Thyroid gland (tissue), 4 donors: ENCODE measurements at regions not wholly inside any gene's neighbourhood (a gene's known extent, or its start where the extent isn't known, plus 50 kb on each side); places are given as distances from the start of the nearest gene placed in this dataset.

ENCODE experiments used
- POLR2A ChIP-seq, 2 donors: fragments of 450-650 bp; IDR thresholded peaks; one replicate each; pipeline ENCODE4 v1.6.1; 2017; ENCODE audit warnings: antibody characterized with exemption in 2 of 2, mild to moderate bottlenecking in 2 of 2, moderate library complexity in 1 of 2
- TF ChIP-seq, protein P1 (sequence below), 6 experiments: fragments of 200-600 bp in 3 of 6; fragments of 450-650 bp in 3 of 6; sonication (generic) in 3 of 6; IDR thresholded peaks; one replicate each; pipeline ENCODE4 v1.5.1; 2016 to 2019; ENCODE audit warnings: antibody characterized with exemption in 6 of 6, mild to moderate bottlenecking in 2 of 6, inconsistent platforms in 1 of 6, moderate library complexity in 1 of 6

GRCh38 chr4:35125995-35126712 lies 1118.2 kb downstream of the ARAP2 start:
- TF ChIP-seq, protein P1, sequence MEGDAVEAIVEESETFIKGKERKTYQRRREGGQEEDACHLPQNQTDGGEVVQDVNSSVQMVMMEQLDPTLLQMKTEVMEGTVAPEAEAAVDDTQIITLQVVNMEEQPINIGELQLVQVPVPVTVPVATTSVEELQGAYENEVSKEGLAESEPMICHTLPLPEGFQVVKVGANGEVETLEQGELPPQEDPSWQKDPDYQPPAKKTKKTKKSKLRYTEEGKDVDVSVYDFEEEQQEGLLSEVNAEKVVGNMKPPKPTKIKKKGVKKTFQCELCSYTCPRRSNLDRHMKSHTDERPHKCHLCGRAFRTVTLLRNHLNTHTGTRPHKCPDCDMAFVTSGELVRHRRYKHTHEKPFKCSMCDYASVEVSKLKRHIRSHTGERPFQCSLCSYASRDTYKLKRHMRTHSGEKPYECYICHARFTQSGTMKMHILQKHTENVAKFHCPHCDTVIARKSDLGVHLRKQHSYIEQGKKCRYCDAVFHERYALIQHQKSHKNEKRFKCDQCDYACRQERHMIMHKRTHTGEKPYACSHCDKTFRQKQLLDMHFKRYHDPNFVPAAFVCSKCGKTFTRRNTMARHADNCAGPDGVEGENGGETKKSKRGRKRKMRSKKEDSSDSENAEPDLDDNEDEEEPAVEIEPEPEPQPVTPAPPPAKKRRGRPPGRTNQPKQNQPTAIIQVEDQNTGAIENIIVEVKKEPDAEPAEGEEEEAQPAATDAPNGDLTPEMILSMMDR (IDR thresholded peaks at IDR 0.05), result no peak
- no peak for TF ChIP-seq POLR2A (IDR thresholded peaks at IDR 0.05)
